K562 (cell line): ENCODE measurements at regions not wholly inside any gene's neighbourhood (a gene's known extent, or its start where the extent isn't known, plus 50 kb on each side); places are given as distances from the start of the nearest gene placed in this dataset.

Source experiments
- ATAC-seq: fragments of 200-7000 bp; cut with Tn5 transposase; 3 replicates; pipeline ENCODE4 v1.9.1; 2020; ENCODE audit warnings: moderate library complexity
- BruUV-seq: library from RNA; stranded (reverse); fragments of 400-500 nt; replicated peaks from 2 replicates; lab custom pipeline; 2021; lab: Mats Ljungman, UMichigan
- CTCF ChIA-PET: fragments of 300-600 bp; formaldehyde crosslinking; extraction: SDS; loops from one replicate; lab custom pipeline; 2021; ENCODE audit warnings: low intra/inter-chr PET ratio; lab: Yijun Ruan, JAX
- POLR2A ChIA-PET: fragments of 300-600, 350-650 bp; sonication (Branson Sonifier 250); formaldehyde crosslinking; extraction: SDS; loops from one replicate; lab custom pipeline; 2021; ENCODE audit warnings: antibody characterized with exemption, inconsistent platforms; lab: Yijun Ruan, JAX
- DNase-seq, 4 experiments: peaks; one replicate each; pipeline versions ENCODE4 v3.0.0 to v3.0.0-alpha.2; 2011 to 2018; ENCODE audit warnings: low spot score in 3 of 4, mixed read lengths in 3 of 4; ENCODE audit errors: extremely low read depth in 1 of 4
- FAIRE-seq: peaks from 2 replicates; lab custom pipeline; 2011; peaks lifted over from hg19 to GRCh38; lab: Jason Lieb, UNC
- H2AFZ ChIP-seq: 2 replicates; pipeline ENCODE4 v1.6.0; 2011; ENCODE audit warnings: low read depth, low read length, control low read depth, inconsistent platforms
- H3K27ac ChIP-seq: fragments of 200-600 bp; 3 replicates; pipeline ENCODE4 v1.8.0; 2011; ENCODE audit warnings: low read depth, mild to moderate bottlenecking, control low read depth, inconsistent platforms, low read length, moderate library complexity, mixed read lengths; ENCODE audit errors: extremely low read depth
- H3K27me3 ChIP-seq, 2 experiments: fragments of 300-600 bp in 1 of 2; 2 replicates in 1 of 2; 3 replicates in 1 of 2; pipeline versions ENCODE4 v1.6.0 to v1.8.0; 2011; ENCODE audit warnings: inconsistent platforms in 2 of 2, low read length in 2 of 2, mild to moderate bottlenecking in 1 of 2, mixed read lengths in 1 of 2, moderate library complexity in 1 of 2; ENCODE audit not compliant: control insufficient read depth in 2 of 2, insufficient read depth in 2 of 2
- H3K36me3 ChIP-seq: fragments of 300-600 bp; 3 replicates; pipeline ENCODE4 v1.8.0; 2011; ENCODE audit warnings: mild to moderate bottlenecking, low read length, inconsistent platforms; ENCODE audit not compliant: control insufficient read depth, insufficient read depth
- H3K4me1 ChIP-seq, 2 experiments: fragments of 200-600 bp in 1 of 2; replicated peaks in 1 of 2; 2 replicates in 1 of 2; 3 replicates in 1 of 2; pipeline versions ENCODE4 v1.5.1 to v1.8.0; 2011; ENCODE audit warnings: inconsistent platforms in 2 of 2, low read length in 2 of 2, mild to moderate bottlenecking in 1 of 2, mixed read lengths in 1 of 2, moderate library complexity in 1 of 2; ENCODE audit not compliant: control insufficient read depth in 2 of 2, insufficient read depth in 2 of 2
- H3K4me2 ChIP-seq: 2 replicates; pipeline ENCODE4 v1.6.1; 2011; ENCODE audit warnings: low read length, control low read depth, inconsistent platforms, mixed read lengths; ENCODE audit not compliant: insufficient read depth
- H3K4me3 ChIP-seq: fragments of 200-600 bp; sonication (generic), shearing (Covaris generic); 2 replicates; pipeline ENCODE4 v1.5.1; 2016; ENCODE audit warnings: control low read depth, inconsistent platforms
- H3K79me2 ChIP-seq: fragments of 200-600 bp; 3 replicates; pipeline ENCODE4 v1.8.0; 2011; ENCODE audit warnings: low read length, inconsistent platforms; ENCODE audit not compliant: control insufficient read depth, insufficient read depth
- H3K9ac ChIP-seq, 2 experiments: 2 replicates each; pipeline versions ENCODE4 v1.6.0 to v1.6.1; 2011; ENCODE audit warnings: low read depth in 2 of 2, low read length in 2 of 2, control low read depth in 1 of 2, inconsistent platforms in 1 of 2, mild to moderate bottlenecking in 1 of 2, mixed read lengths in 1 of 2; ENCODE audit not compliant: insufficient read depth in 1 of 2
- H3K9me1 ChIP-seq: one replicate; pipeline ENCODE4 v1.6.0; 2011; ENCODE audit warnings: inconsistent platforms, mild to moderate bottlenecking, low read length, moderate library complexity; ENCODE audit not compliant: control insufficient read depth, insufficient read depth
- H3K9me3 ChIP-seq: replicated peaks from 2 replicates; pipeline ENCODE4 v1.5.1; 2011; ENCODE audit warnings: low read depth, low read length, inconsistent platforms; ENCODE audit not compliant: control insufficient read depth, insufficient read depth
- H4K20me1 ChIP-seq: replicated peaks from 2 replicates; pipeline ENCODE4 v1.6.1; 2011; ENCODE audit warnings: low read length, inconsistent platforms, mixed read lengths; ENCODE audit not compliant: control insufficient read depth, insufficient read depth
- C11orf30 ChIP-seq: fragments of 450-650 bp; IDR thresholded peaks from 2 replicates; pipeline ENCODE4 v1.6.1; 2016; ENCODE audit warnings: low read depth, mild to moderate bottlenecking
- CBX8 ChIP-seq: fragments of 200-600 bp; sonication (generic); IDR thresholded peaks from 2 replicates; pipeline ENCODE4 v1.6.1; 2012; ENCODE audit warnings: borderline replicate concordance, mixed run types, low read depth, mild to moderate bottlenecking, moderate library complexity, mixed read lengths, low read length, control low read depth, inconsistent platforms; ENCODE audit not compliant: poor library complexity, severe bottlenecking; ENCODE audit errors: extremely low read depth
- IRF2 ChIP-seq: sonication (generic); formaldehyde crosslinking; IDR thresholded peaks from 2 replicates; pipeline ENCODE4 v1.8.1; 2022; ENCODE audit warnings: mild to moderate bottlenecking, missing genetic modification reagents
- KDM5B ChIP-seq: fragments of 200-600 bp; sonication (generic); IDR thresholded peaks from 2 replicates; pipeline ENCODE4 v1.6.1; 2012; ENCODE audit warnings: low read depth, mild to moderate bottlenecking, moderate library complexity, low read length, control low read depth, inconsistent platforms; ENCODE audit not compliant: insufficient replicate concordance
- NR2F6 ChIP-seq: fragments of 450-650 bp; formaldehyde crosslinking; IDR thresholded peaks from 2 replicates; pipeline ENCODE4 v1.4.0; 2020; ENCODE audit warnings: mild to moderate bottlenecking
- NUFIP1 ChIP-seq: fragments of 450-650 bp; IDR thresholded peaks from 2 replicates; pipeline ENCODE4 v1.6.1; 2018; ENCODE audit not compliant: partially characterized antibody
- RBM39 ChIP-seq: fragments of 200-400 bp; formaldehyde crosslinking; optimal IDR thresholded peaks from 2 replicates; pipeline ENCODE3; 2018; ENCODE audit warnings: low read depth, low read length
- SMARCA4 ChIP-seq: fragments of 450-650 bp; IDR thresholded peaks from 2 replicates; pipeline ENCODE4 v1.6.1; 2016
- ZNF212 ChIP-seq: fragments of 450-650 bp; formaldehyde crosslinking; IDR thresholded peaks from 2 replicates; pipeline ENCODE4 v1.4.0; 2020; ENCODE audit warnings: mild to moderate bottlenecking
- ZNF282 ChIP-seq: sonication (generic); formaldehyde crosslinking; IDR thresholded peaks from 2 replicates; pipeline ENCODE4 v1.8.1; 2023; ENCODE audit warnings: missing genetic modification reagents
- ZNF324 ChIP-seq: fragments of 250-450 bp; sonication (Bioruptor Pico); IDR thresholded peaks from 2 replicates; pipeline ENCODE4 v1.4.0; 2020; ENCODE audit warnings: mild to moderate bottlenecking
- WGBS: fragments of 100-300 bp; shearing (Covaris generic); methylation state at CpG from one replicate; pipeline ENCODE4 v1.1.6; 2016; ENCODE audit warnings: low coverage, mixed read lengths; ENCODE audit not compliant: insufficient coverage; ENCODE audit errors: missing lambda C conversion rate; 5-methylcytosine and 5-hydroxymethylcytosine counted together
- in situ Hi-C: fragments of 300-500 bp; cut with MboI; formaldehyde crosslinking; loops from 4 replicates; pipeline ENCODE4 v1.15.0; 2018; ENCODE audit warnings: inconsistent platforms, mixed read lengths
- intact Hi-C: fragments of 100-400 bp; cut with micrococcal nuclease; formaldehyde crosslinking; loops from 2 replicates; pipeline ENCODE4 v1.14.2; 2022
- TF ChIP-seq, protein P1 (sequence below): fragments of 450-650 bp; IDR thresholded peaks from 2 replicates; pipeline ENCODE4 v1.6.1; 2017; ENCODE audit warnings: antibody characterized with exemption
- TF ChIP-seq, protein P2 (sequence below): fragments of 250-450 bp; sonication (Bioruptor Pico); IDR thresholded peaks from 2 replicates; pipeline ENCODE4 v1.8.0; 2022; ENCODE audit warnings: inconsistent platforms, mild to moderate bottlenecking, moderate library complexity, borderline replicate concordance
- TF ChIP-seq, protein P3 (sequence below): fragments of 250-450 bp; sonication (Bioruptor Pico); IDR thresholded peaks from 2 replicates; pipeline ENCODE4 v1.8.0; 2021; ENCODE audit warnings: borderline replicate concordance, mild to moderate bottlenecking, moderate library complexity; ENCODE audit not compliant: poor library complexity, severe bottlenecking

DNA sequence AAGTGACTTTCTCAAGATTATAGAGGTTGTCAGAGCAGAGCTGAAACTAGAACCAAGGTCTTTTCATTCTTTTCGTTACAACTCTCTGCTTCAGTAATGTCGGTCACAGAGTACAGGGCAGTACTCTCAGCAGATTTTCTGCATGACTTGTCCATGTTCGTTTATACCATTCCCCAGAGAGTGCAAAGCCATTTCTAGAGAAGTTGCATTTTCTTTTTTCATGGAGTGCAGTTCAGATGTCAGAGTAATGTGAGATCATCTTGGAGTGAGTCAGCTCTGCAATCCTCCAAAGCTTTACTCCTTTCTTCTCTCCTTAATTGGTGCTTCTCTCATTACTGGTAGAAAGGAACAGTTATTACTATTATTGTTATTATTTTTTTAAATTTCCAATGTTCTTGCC lies 115.6 kb upstream of the B3GAT2 start (continued):
- TF ChIP-seq ZNF324 (CRISPR knock-in tag) (no peak), ZNF282 (no peak)
- TF ChIP-seq, all 486 proteins: peak for 0

DNA sequence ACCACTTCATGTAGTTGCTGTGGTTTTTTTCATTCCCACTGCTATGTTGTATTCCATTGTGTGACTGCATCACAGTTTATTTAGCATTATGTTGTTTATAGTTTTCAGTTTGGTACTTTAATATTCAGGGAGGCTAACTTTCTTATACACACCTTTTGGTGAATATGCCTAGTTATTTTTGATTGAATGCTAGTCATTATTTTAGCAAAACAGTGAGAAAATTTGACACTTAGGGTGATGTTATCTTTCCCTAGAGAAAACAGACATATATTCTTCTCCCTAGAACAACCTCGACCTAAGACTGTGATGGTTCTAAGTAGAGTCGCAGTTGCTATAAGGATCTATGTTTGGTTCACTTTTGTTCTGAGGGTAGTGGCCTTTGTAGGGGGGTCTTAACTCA lies 120.8 kb upstream of the B3GAT2 start:
- TF ChIP-seq NR2F6 (CRISPR knock-in tag) (no peak), NUFIP1 (no peak), KDM5B (no peak), C11orf30 (no peak), SMARCA4 (no peak), CBX8 (no peak), ZNF212 (no peak), RBM39 (no peak), IRF2 (no peak)
- TF ChIP-seq, protein P1, sequence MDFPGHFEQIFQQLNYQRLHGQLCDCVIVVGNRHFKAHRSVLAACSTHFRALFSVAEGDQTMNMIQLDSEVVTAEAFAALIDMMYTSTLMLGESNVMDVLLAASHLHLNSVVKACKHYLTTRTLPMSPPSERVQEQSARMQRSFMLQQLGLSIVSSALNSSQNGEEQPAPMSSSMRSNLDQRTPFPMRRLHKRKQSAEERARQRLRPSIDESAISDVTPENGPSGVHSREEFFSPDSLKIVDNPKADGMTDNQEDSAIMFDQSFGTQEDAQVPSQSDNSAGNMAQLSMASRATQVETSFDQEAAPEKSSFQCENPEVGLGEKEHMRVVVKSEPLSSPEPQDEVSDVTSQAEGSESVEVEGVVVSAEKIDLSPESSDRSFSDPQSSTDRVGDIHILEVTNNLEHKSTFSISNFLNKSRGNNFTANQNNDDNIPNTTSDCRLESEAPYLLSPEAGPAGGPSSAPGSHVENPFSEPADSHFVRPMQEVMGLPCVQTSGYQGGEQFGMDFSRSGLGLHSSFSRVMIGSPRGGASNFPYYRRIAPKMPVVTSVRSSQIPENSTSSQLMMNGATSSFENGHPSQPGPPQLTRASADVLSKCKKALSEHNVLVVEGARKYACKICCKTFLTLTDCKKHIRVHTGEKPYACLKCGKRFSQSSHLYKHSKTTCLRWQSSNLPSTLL, result no peak
- TF ChIP-seq, protein P2, sequence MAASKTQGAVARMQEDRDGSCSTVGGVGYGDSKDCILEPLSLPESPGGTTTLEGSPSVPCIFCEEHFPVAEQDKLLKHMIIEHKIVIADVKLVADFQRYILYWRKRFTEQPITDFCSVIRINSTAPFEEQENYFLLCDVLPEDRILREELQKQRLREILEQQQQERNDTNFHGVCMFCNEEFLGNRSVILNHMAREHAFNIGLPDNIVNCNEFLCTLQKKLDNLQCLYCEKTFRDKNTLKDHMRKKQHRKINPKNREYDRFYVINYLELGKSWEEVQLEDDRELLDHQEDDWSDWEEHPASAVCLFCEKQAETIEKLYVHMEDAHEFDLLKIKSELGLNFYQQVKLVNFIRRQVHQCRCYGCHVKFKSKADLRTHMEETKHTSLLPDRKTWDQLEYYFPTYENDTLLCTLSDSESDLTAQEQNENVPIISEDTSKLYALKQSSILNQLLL (CRISPR knock-in tag), result no peak
- TF ChIP-seq, protein P3, sequence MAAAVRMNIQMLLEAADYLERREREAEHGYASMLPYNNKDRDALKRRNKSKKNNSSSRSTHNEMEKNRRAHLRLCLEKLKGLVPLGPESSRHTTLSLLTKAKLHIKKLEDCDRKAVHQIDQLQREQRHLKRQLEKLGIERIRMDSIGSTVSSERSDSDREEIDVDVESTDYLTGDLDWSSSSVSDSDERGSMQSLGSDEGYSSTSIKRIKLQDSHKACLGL (CRISPR knock-in tag), result no peak
- Histone ChIP-seq H3K9me1 (no peaks in the 10 kb centered on the region), H3K27me3 (no peaks in the 10 kb centered on the region), H4K20me1 (no peaks in the 10 kb centered on the region), H3K4me2 (no peak overlapping the region), H3K4me1 (no peaks in the 10 kb centered on the region), H3K4me3 (no peak overlapping the region), H2AFZ (no peak overlapping the region), H3K36me3 (no peaks in the 10 kb centered on the region), H3K27ac (no peak overlapping the region), H3K79me2 (no peaks in the 10 kb centered on the region), H3K9ac (no peak overlapping the region), H3K9me3 (no peaks in the 10 kb centered on the region)
- WGBS, result 6% methylated on average over 2 of the region's 2 CpGs
- ATAC-seq (no peak), DNase-seq (no peak), FAIRE-seq (no peak)
- CTCF ChIA-PET, result no interaction called here
- no TSS peak for BruUV-seq
- in situ Hi-C loops, result no loop called here
- intact Hi-C loops, result no loop called here
- POLR2A ChIA-PET, result no interaction called here
